ENCODE measurements at regions not wholly inside any gene's neighbourhood (a gene's known extent, or its start where the extent isn't known, plus 50 kb on each side); places are given as distances from the start of the nearest gene placed in this dataset.

DNA sequence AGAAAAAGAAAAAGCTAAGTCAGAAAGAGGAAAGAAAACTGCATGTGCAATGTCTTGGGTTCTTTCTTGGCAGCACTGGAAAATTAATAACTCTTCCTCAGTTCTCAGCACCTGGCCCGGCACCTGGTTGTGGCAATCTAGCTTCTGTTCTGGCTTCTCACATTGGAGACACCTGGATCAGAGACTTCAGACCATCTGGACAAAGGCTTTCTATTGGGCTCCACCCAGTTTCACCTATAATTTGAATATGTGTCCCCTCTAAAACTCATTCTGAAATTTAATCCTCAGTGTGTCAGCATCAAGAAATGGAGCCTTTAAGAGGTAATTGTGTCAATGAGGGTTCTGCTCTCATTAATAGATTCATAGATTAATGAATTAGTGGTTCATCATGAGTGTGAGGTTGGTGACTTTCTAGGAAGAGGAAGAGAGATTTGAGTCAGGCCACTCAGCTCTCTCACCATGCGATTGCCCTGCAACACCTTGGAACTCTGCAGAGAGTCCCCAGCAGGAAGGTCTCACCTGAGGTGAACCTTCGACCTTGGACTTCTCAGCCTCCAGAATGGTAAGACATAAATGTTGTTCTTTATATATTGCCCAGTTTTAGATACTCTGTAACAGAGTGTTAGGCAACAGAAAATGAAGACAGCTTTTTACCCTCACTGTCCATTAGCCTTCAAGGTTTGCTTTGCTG, 679.9 kb downstream of the NTRK3 start:
- no peak overlapping the region for H3K27ac ChIP-seq
- no peak for TF ChIP-seq ZFX (IDR thresholded peaks at IDR 0.05; ENCODE audit: borderline replicate concordance)
- TF ChIP-seq, protein P1, sequence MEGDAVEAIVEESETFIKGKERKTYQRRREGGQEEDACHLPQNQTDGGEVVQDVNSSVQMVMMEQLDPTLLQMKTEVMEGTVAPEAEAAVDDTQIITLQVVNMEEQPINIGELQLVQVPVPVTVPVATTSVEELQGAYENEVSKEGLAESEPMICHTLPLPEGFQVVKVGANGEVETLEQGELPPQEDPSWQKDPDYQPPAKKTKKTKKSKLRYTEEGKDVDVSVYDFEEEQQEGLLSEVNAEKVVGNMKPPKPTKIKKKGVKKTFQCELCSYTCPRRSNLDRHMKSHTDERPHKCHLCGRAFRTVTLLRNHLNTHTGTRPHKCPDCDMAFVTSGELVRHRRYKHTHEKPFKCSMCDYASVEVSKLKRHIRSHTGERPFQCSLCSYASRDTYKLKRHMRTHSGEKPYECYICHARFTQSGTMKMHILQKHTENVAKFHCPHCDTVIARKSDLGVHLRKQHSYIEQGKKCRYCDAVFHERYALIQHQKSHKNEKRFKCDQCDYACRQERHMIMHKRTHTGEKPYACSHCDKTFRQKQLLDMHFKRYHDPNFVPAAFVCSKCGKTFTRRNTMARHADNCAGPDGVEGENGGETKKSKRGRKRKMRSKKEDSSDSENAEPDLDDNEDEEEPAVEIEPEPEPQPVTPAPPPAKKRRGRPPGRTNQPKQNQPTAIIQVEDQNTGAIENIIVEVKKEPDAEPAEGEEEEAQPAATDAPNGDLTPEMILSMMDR (IDR thresholded peaks at IDR 0.05): no peak

DNA sequence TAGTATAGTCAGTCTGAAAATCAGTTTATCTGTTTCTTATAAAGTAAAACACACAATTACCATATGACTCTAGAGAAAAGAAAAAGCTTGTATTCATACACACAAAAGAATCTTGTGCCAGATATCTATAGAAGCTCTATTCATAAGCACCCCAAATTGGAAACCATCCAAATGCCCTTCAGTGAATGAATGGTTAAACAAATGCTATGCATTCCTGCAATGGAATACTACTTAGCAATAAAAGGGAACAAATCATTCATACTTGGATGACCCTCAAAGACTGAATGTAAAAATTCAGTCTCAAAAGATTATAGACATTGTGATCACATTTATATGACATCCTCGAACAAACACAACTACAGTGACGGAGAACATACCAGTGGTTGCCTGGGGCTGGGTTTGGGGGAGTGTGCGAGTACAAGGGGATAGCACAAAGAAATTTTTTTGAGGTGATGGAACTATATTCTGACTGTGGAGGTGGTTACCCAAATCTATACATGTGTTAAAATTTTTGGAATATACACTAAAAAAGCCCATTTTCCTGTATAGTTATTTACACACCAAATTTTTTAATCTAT, 680.6 kb downstream of the NTRK3 start:
- H3K27ac ChIP-seq: no peak overlapping the region
- TF ChIP-seq, protein P1 (IDR thresholded peaks at IDR 0.05): no peak
- no peak for TF ChIP-seq ZFX (IDR thresholded peaks at IDR 0.05; ENCODE audit: borderline replicate concordance)

DNA sequence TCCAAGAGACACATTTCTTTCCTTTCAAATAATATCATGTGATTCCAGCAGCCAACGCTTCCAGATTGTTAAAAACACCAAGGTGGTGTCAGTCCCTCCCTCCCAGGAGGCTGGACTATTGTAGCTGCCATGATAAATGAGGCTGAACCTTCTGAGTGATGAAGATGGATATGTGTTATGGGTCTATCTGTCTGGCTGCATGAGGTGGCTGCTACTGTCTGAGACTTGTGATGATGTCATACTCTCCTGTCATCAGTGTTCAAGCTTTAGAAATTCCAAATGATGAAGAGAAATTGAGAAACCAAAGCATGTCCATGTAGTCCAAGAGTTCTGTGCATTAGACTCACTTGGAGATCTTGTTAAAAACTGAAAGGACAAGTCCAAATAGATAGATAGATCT, 683.0 kb downstream of the NTRK3 start:
- no peak overlapping the region for H3K27ac ChIP-seq
- no peak for TF ChIP-seq ZFX (IDR thresholded peaks at IDR 0.05; ENCODE audit: borderline replicate concordance)
- TF ChIP-seq, protein P1 (IDR thresholded peaks at IDR 0.05): no peak

DNA sequence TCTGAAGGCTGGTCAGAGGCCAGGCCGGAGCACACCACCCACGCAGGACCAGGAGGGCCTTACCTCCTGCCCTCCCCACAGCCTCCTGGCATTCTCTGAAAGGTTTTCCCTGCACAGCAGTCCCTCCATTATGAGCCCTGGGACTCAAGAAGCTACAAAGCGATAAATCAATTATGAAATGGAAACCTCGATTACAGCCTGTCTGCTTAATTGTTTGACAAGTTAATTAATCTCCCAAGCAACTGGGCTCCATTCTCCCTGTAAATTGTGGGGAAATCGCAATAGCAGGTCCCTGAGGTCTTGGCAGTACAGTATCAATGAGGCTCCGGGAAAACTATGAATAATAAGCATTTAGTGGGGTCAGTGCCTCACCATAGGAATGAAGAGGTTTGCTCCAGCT, 683.5 kb downstream of the NTRK3 start:
- no peak for TF ChIP-seq ZFX (IDR thresholded peaks at IDR 0.05; ENCODE audit: borderline replicate concordance)
- TF ChIP-seq, protein P1 (IDR thresholded peaks at IDR 0.05): no peak
- H3K27ac ChIP-seq: no peak overlapping the region

DNA sequence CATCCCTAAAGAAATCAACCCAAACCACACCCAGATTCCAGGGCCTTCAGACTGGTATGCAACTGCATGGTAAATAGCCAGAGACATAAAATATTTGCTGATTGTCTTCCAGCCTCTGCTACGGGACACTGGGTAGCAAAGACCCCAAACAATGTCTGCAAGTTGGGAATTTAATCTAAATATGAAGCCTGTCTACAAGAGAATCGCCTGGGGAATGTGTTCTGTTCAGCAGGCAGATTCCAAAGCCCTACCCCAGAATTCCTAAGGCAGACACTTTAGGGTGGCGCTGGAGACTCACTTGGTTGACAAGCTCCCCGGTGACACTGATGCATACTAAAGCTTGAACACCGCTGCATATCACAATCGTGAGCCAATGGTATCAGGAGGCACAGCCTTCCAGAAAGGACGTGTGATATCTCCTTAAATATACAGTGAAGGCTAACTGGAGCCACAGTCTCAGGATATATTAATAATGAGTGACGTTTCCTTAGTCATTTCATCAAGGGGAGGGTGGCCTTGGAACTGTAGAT, 684.1 kb downstream of the NTRK3 start:
- no peak overlapping the region for H3K27ac ChIP-seq
- TF ChIP-seq, protein P1 (IDR thresholded peaks at IDR 0.05): no peak
- TF ChIP-seq ZFX (IDR thresholded peaks at IDR 0.05; ENCODE audit: borderline replicate concordance): no peak

DNA sequence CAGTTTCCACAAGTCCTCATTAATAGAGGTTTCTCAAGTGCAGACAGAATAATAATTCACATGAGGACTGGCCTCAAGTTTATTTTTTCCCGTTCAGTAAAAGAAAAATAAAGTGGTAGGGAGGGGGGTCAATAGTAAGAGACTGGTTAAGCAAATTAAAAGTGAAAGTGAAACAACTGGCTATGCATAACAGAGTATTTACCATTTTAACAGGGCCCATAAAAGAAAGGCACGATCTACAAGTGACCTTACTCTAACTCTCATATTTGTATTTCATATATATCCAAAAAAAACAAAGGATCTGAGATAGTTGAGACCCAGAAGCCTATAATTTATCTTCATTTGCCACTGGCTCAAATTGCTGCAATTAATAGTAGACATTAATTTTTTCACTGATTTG, 686.3 kb downstream of the NTRK3 start:
- TF ChIP-seq, protein P1 (IDR thresholded peaks at IDR 0.05): no peak
- no peak for TF ChIP-seq ZFX (IDR thresholded peaks at IDR 0.05; ENCODE audit: borderline replicate concordance)
- H3K27ac ChIP-seq: no peak overlapping the region

DNA sequence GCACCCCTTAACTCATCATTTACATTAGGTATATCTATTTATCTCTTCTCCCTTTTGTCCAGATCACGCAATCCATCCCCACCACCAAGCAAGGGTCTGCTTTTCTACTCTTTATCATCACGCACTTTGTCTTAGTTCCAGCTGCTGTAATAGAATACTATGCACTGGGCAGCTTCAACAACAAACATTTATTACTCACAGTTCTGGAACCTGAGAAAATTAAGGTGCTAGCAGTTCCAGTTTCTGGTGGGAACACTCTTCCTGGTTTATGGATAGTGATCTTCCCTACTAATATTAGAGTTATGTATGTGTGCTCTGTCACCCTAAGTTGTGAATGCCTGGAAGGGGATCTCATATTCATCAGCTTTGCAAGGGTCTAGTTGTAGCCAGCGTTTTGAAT, 687.0 kb downstream of the NTRK3 start:
- no peak overlapping the region for H3K27ac ChIP-seq
- no peak for TF ChIP-seq ZFX (IDR thresholded peaks at IDR 0.05; ENCODE audit: borderline replicate concordance)
- TF ChIP-seq, protein P1 (IDR thresholded peaks at IDR 0.05): no peak

Data from 22Rv1 (cell line).